ENCODE measurements at regions not wholly inside any gene's neighbourhood (a gene's known extent, or its start where the extent isn't known, plus 50 kb on each side); places are given as distances from the start of the nearest gene placed in this dataset.
"Not testable (repeated sequence)": the region's sequence is repeated elsewhere in the genome, so short reads cannot be mapped to it uniquely, and the experiment has no call there.

DNA sequence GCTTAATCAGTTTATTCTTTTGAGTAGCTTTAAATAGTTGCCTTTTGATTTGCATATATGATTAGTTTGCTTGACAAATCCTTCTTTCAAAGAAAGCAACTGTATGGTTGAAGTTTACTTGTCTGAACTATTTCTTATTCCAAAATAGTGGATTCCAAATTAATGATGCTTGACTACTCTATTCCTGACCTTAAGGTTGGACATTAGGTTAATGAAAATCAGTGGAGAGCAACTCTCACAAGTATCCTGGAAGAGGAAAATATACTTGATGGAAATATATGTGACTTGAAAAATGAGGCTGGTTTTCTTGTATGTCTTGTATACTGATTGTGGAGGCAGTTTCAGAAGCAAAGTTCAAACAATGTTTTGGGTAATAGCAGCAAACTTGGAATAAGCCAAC lies 369.2 kb upstream of the PODXL start:
- no peaks in the 10 kb centered on the region for H3K9me3 ChIP-seq
- no peaks in the 10 kb centered on the region for H3K27me3 ChIP-seq
- TF ChIP-seq, protein P1, sequence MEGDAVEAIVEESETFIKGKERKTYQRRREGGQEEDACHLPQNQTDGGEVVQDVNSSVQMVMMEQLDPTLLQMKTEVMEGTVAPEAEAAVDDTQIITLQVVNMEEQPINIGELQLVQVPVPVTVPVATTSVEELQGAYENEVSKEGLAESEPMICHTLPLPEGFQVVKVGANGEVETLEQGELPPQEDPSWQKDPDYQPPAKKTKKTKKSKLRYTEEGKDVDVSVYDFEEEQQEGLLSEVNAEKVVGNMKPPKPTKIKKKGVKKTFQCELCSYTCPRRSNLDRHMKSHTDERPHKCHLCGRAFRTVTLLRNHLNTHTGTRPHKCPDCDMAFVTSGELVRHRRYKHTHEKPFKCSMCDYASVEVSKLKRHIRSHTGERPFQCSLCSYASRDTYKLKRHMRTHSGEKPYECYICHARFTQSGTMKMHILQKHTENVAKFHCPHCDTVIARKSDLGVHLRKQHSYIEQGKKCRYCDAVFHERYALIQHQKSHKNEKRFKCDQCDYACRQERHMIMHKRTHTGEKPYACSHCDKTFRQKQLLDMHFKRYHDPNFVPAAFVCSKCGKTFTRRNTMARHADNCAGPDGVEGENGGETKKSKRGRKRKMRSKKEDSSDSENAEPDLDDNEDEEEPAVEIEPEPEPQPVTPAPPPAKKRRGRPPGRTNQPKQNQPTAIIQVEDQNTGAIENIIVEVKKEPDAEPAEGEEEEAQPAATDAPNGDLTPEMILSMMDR (IDR thresholded peaks at IDR 0.05), result no peak

DNA sequence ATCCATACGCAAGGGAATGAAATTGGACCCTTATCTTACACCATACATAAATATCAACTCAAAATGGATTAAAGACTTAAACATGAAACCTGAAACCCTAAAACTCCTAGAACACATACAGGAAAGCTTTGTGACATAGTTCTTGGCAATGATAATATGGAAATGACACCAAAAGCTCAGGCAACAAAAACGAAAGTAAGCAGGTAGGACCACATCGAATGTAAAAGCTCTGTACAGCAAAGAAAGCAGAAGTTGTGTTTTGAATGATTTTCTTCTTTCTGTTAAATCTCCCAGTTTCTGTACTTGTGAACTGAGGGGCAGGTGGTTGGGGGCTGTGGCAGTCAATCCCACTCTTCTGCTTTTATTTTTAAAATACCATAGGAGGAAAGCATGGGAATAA lies 368.4 kb upstream of the PODXL start:
- no peaks in the 10 kb centered on the region for H3K27me3 ChIP-seq
- DNase-seq (ENCODE audit: low spot score), result no peak

More for the DNA sequence above, 369.2 kb upstream of the PODXL start:
- H3K36me3 ChIP-seq, result no peaks in the 10 kb centered on the region
- H3K4me1 ChIP-seq, result no peaks in the 10 kb centered on the region
- no peak overlapping the region for H3K4me3 ChIP-seq
- DNase-seq (ENCODE audit: low spot score), result no peak
- no peak overlapping the region for H3K27ac ChIP-seq

DNA sequence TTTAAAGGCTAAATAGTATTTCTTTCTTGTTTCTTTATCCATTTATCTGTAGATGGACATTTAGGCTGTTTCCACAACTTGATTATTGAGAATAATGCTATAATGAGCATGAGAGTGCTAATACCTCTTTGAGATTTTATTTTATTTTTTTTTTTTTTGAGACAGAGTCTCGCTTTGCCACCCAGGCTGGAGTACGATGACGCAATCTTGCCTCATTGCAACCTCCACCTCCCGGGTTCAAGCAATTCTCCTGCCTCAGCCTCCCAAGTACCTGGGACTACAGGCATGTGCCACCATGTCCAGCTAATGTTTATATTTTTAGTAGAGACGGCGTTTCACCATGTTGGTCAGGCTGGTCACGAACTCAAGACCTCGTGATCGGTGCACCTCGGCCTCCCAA lies 366.5 kb upstream of the PODXL start:
- not testable (repeated sequence) for H3K27ac ChIP-seq; H3K4me1 ChIP-seq; H3K27me3 ChIP-seq; DNase-seq (ENCODE audit: low spot score); H3K36me3 ChIP-seq; H3K4me3 ChIP-seq; H3K9me3 ChIP-seq

More for the DNA sequence above, 368.4 kb upstream of the PODXL start:
- no peaks in the 10 kb centered on the region for H3K4me1 ChIP-seq
- no peaks in the 10 kb centered on the region for H3K9me3 ChIP-seq
- H3K36me3 ChIP-seq, result no peaks in the 10 kb centered on the region
- H3K4me3 ChIP-seq, result no peak overlapping the region
- TF ChIP-seq, protein P1 (IDR thresholded peaks at IDR 0.05), result no peak
- no peak overlapping the region for H3K27ac ChIP-seq

DNA sequence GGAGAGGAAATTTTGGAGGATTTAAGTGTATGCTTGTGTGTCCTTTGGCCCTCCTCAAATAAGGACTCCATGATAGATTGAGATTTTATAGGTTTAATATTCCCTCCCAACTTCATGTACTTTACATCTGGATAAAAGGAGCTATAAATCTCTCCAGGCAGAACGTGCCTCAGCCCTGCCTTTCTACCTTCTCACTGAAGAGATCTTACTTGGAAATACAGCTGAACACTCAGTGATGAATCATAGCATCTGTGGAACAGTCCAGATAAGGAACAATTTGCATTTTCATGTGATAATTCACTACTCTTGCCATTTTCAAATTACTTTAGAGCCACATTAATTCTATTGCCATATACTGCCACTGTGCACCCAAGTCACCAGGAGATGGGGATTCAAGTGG lies 364.6 kb upstream of the PODXL start:
- H3K4me3 ChIP-seq, result no peak overlapping the region
- H3K9me3 ChIP-seq, result no peaks in the 10 kb centered on the region
- TF ChIP-seq, protein P1 (IDR thresholded peaks at IDR 0.05), result no peak
- no peaks in the 10 kb centered on the region for H3K36me3 ChIP-seq
- no peak for DNase-seq (ENCODE audit: low spot score)
- no peak overlapping the region for H3K27ac ChIP-seq
- no peaks in the 10 kb centered on the region for H3K27me3 ChIP-seq
- H3K4me1 ChIP-seq, result no peaks in the 10 kb centered on the region

DNA sequence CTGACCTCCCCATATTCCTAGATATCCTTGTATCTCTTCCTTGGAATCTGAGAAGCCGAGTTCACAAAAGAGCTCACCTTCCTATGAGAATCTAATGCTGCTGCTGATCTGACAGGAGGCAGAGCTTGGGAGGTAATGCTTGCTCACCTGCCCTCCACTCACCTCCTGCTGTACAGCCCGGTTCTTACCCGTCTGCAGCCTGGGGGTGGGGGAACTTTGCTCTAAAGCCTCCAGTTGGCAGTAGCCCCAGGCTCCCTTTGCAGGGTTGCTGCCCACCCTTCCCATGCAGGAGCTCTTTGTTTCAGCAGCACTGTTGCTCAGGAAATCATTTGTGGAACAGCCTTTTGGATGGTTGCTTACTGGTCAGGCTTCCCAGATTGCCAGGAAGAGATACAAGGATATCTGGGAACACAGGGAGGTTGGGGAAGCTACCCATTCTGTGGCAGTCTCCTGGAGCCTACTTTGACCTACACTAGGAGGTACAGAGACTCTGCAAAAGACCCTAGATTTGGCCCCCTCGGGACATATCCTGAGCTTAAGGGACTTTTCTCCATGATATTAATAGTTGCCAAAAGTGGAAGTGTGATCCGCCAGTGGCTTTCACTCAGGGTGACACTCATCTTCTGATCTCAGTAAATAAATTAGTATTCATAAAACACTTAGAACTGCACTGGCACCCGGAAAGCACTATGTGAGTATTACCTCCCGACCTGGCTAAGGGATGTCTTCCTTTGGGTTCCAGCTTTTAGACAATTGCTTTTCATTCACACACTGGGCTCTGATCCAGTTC lies 363.7 kb upstream of the PODXL start:
- Histone ChIP-seq H3K27me3 (no peaks in the 10 kb centered on the region), H3K9me3 (no peaks in the 10 kb centered on the region), H3K4me3 (no peak overlapping the region), H3K4me1 (no peaks in the 10 kb centered on the region), H3K27ac (no peak overlapping the region), H3K36me3 (no peaks in the 10 kb centered on the region)
- TF ChIP-seq, protein P1 (IDR thresholded peaks at IDR 0.05), result no peak
- DNase-seq (ENCODE audit: low spot score), result no peak

DNA sequence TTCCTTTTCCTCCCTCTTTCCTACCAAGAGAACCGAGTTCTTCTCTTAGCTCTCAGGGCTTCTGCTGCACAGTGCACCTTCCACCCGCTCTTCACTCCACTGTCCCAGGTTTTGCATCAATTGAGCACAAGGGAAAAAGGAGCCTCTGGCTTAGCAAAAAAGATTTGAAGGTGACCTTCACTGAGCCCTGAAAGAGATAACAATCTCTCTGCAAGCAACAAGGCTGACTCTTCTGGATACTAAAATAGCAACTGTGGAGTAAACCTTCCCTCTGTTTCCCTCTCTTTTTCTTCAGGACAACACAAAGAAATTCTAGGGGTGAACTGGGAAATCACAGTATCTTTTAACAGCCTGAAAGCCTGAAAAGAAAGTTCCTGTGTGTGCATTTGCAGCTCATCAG lies 354.7 kb upstream of the PODXL start:
- no peaks in the 10 kb centered on the region for H3K9me3 ChIP-seq
- H3K4me1 ChIP-seq, result no peaks in the 10 kb centered on the region
- H3K36me3 ChIP-seq, result no peaks in the 10 kb centered on the region
- DNase-seq (ENCODE audit: low spot score), result no peak
- H3K4me3 ChIP-seq, result no peak overlapping the region
- H3K27ac ChIP-seq, result no peak overlapping the region
- H3K27me3 ChIP-seq, result no peaks in the 10 kb centered on the region
- TF ChIP-seq, protein P1 (IDR thresholded peaks at IDR 0.05), result no peak

All from right atrium auricular region (tissue), 2 donors.